ENCODE measurements at regions not wholly inside any gene's neighbourhood (a gene's known extent, or its start where the extent isn't known, plus 50 kb on each side); places are given as distances from the start of the nearest gene placed in this dataset.

GRCh38 chr5:123269851-123270250 is 153.4 kb downstream of the CEP120 start:
- no peak for DNase-seq (ENCODE audit: insufficient read length, low spot score, missing footprints)
- Histone ChIP-seq H3K4me3 (ENCODE audit: insufficient read depth, low read length) (no peak overlapping the region), H4K20me1 (ENCODE audit: insufficient read depth, low read length) (no peaks in the 10 kb centered on the region), H3K27me3 (ENCODE audit: insufficient read depth, low read length) (peaks cover 3% of the 10 kb centered on the region), H3K9me3 (ENCODE audit: low read depth, low read length) (no peaks in the 10 kb centered on the region), H3K27ac (ENCODE audit: low read depth, low read length) (no peak overlapping the region), H3K4me2 (ENCODE audit: insufficient read depth, low read length) (no peak overlapping the region), H3K36me3 (ENCODE audit: insufficient read depth, low read length) (no peaks in the 10 kb centered on the region), H2AFZ (ENCODE audit: low read length) (no peak overlapping the region), H3K79me2 (ENCODE audit: insufficient read depth, low read length) (no peaks in the 10 kb centered on the region), H3K4me1 (ENCODE audit: insufficient read depth, low read length) (no peaks in the 10 kb centered on the region)
- no peak for TF ChIP-seq CTCF (IDR thresholded peaks at IDR 0.05; ENCODE audit: extremely low read depth, low read depth, low read length)

GRCh38 chr5:123269436-123269835 is 153.8 kb downstream of the CEP120 start:
- Histone ChIP-seq H3K27ac (ENCODE audit: low read depth, low read length) (no peak overlapping the region), H3K9me3 (ENCODE audit: low read depth, low read length) (no peaks in the 10 kb centered on the region), H2AFZ (ENCODE audit: low read length) (no peak overlapping the region), H3K4me1 (ENCODE audit: insufficient read depth, low read length) (no peaks in the 10 kb centered on the region), H3K79me2 (ENCODE audit: insufficient read depth, low read length) (no peaks in the 10 kb centered on the region), H4K20me1 (ENCODE audit: insufficient read depth, low read length) (no peaks in the 10 kb centered on the region), H3K4me2 (ENCODE audit: insufficient read depth, low read length) (no peak overlapping the region), H3K27me3 (ENCODE audit: insufficient read depth, low read length) (peaks cover 3% of the 10 kb centered on the region), H3K4me3 (ENCODE audit: insufficient read depth, low read length) (no peak overlapping the region), H3K36me3 (ENCODE audit: insufficient read depth, low read length) (no peaks in the 10 kb centered on the region)
- DNase-seq (ENCODE audit: insufficient read length, low spot score, missing footprints), result no peak
- TF ChIP-seq CTCF (IDR thresholded peaks at IDR 0.05; ENCODE audit: extremely low read depth, low read depth, low read length), result no peak

- no peak for TF ChIP-seq CTCF (IDR thresholded peaks at IDR 0.05; ENCODE audit: extremely low read depth, low read depth, low read length)
- no peaks in the 10 kb centered on the region for H3K9me3 ChIP-seq (ENCODE audit: low read depth, low read length)
- no peak overlapping the region for H3K27ac ChIP-seq (ENCODE audit: low read depth, low read length)
These were observed 156.8 kb downstream of the CEP120 start for GRCh38 chr5:123266365-123266764.

GRCh38 chr5:123265551-123265950 is 157.7 kb downstream of the CEP120 start:
- Histone ChIP-seq H3K79me2 (ENCODE audit: insufficient read depth, low read length) (no peaks in the 10 kb centered on the region), H3K4me3 (ENCODE audit: insufficient read depth, low read length) (no peak overlapping the region), H2AFZ (ENCODE audit: low read length) (no peak overlapping the region), H3K27me3 (ENCODE audit: insufficient read depth, low read length) (no peaks in the 10 kb centered on the region), H4K20me1 (ENCODE audit: insufficient read depth, low read length) (no peaks in the 10 kb centered on the region), H3K4me2 (ENCODE audit: insufficient read depth, low read length) (no peak overlapping the region), H3K9me3 (ENCODE audit: low read depth, low read length) (no peaks in the 10 kb centered on the region), H3K27ac (ENCODE audit: low read depth, low read length) (no peak overlapping the region), H3K4me1 (ENCODE audit: insufficient read depth, low read length) (no peaks in the 10 kb centered on the region), H3K36me3 (ENCODE audit: insufficient read depth, low read length) (no peaks in the 10 kb centered on the region)
- no peak for DNase-seq (ENCODE audit: insufficient read length, low spot score, missing footprints)
- TF ChIP-seq CTCF (IDR thresholded peaks at IDR 0.05; ENCODE audit: extremely low read depth, low read depth, low read length), result no peak

More at GRCh38 chr5:123266365-123266764, 156.8 kb downstream of the CEP120 start:
- Histone ChIP-seq H3K4me3 (ENCODE audit: insufficient read depth, low read length) (no peak overlapping the region), H3K27me3 (ENCODE audit: insufficient read depth, low read length) (no peaks in the 10 kb centered on the region), H3K4me1 (ENCODE audit: insufficient read depth, low read length) (no peaks in the 10 kb centered on the region), H2AFZ (ENCODE audit: low read length) (no peak overlapping the region), H3K79me2 (ENCODE audit: insufficient read depth, low read length) (no peaks in the 10 kb centered on the region), H3K36me3 (ENCODE audit: insufficient read depth, low read length) (no peaks in the 10 kb centered on the region), H3K4me2 (ENCODE audit: insufficient read depth, low read length) (no peak overlapping the region), H4K20me1 (ENCODE audit: insufficient read depth, low read length) (no peaks in the 10 kb centered on the region)
- no peak for DNase-seq (ENCODE audit: insufficient read length, low spot score, missing footprints)
